Type B pancreatic cell (in vitro differentiated cells): ENCODE measurements at regions not wholly inside any gene's neighbourhood (a gene's known extent, or its start where the extent isn't known, plus 50 kb on each side); places are given as distances from the start of the nearest gene placed in this dataset.

Experiments
- DNase-seq: peaks from one replicate; pipeline ENCODE4 v3.0.0; 2021; ENCODE audit warnings: mixed read lengths; ENCODE audit not compliant: unreplicated experiment; ENCODE audit errors: extremely low spot score
- H3K27ac Mint-ChIP-seq: 2 replicates; pipeline ENCODE4 v1.8.0; 2021; ENCODE audit warnings: mild to moderate bottlenecking, mixed read lengths
- H3K27me3 Mint-ChIP-seq: 2 replicates; pipeline ENCODE4 v1.8.0; 2021; ENCODE audit warnings: mixed read lengths
- H3K36me3 Mint-ChIP-seq: 2 replicates; pipeline ENCODE4 v1.8.0; 2021; ENCODE audit warnings: mixed read lengths
- H3K4me1 Mint-ChIP-seq: one replicate; pipeline ENCODE4 v1.8.0; 2021; ENCODE audit warnings: mixed read lengths; ENCODE audit not compliant: unreplicated experiment
- H3K4me3 Mint-ChIP-seq: 2 replicates; pipeline ENCODE4 v1.8.0; 2021; ENCODE audit warnings: mild to moderate bottlenecking, mixed read lengths
- H3K9me3 Mint-ChIP-seq: 2 replicates; pipeline ENCODE4 v1.8.0; 2021; ENCODE audit warnings: mixed read lengths
- TF ChIP-seq, protein P1 (sequence below): fragments of 200-600 bp; sonication (generic); conservative IDR thresholded peaks from 2 replicates; pipeline ENCODE4 v1.5.0; 2021; ENCODE audit warnings: antibody characterized with exemption, mild to moderate bottlenecking

DNA sequence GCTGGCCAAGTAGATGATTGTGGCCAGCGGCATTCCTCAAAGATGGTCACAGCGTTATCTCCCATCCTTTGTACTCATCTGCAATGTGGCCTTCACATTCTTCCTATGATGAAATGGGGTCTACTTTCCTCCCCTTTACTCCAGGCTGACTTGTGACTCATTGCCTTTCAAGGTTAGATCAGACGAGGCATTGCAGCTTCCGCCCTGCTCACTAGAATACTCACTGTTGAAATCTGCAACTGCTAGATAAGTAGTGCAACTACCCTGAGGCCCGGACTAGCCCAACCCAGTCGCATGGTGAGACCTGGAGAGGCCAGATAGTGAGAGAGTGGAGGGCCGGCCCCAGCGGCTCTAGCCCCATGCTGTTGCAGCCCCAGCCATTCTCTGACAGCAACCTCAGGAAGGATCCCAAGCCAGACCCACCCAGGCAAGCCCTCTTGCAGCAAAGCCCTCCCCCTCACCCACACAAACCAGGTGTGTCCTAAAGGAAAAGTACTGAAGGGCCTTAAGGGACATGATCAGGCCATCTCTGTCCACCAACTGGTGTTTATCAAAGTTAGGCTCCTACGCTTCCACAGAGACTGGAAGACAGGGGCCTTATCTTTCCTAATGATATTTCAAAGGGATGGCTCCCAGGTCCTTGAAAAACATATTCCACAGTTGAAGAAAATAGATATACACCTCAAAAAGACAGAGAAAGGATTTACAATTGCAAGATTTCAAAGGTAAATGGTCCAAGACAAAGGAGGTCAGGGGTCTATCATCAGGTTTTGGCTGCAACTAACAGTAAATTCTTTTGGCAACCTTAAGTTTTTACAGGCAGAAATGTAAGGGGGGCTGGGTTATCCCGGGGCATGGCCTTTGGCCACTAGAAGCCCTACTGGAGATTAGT lies 107.2 kb upstream of the TRIM24 start:
- no peak for DNase-seq
- H3K4me1 Mint-ChIP-seq = no peaks in the 10 kb centered on the region
- H3K27ac Mint-ChIP-seq = no peak overlapping the region
- no peak overlapping the region for H3K4me3 Mint-ChIP-seq
- H3K36me3 Mint-ChIP-seq = peaks cover 5% of the 10 kb centered on the region
- H3K27me3 Mint-ChIP-seq = no peaks in the 10 kb centered on the region
- TF ChIP-seq, protein P1, sequence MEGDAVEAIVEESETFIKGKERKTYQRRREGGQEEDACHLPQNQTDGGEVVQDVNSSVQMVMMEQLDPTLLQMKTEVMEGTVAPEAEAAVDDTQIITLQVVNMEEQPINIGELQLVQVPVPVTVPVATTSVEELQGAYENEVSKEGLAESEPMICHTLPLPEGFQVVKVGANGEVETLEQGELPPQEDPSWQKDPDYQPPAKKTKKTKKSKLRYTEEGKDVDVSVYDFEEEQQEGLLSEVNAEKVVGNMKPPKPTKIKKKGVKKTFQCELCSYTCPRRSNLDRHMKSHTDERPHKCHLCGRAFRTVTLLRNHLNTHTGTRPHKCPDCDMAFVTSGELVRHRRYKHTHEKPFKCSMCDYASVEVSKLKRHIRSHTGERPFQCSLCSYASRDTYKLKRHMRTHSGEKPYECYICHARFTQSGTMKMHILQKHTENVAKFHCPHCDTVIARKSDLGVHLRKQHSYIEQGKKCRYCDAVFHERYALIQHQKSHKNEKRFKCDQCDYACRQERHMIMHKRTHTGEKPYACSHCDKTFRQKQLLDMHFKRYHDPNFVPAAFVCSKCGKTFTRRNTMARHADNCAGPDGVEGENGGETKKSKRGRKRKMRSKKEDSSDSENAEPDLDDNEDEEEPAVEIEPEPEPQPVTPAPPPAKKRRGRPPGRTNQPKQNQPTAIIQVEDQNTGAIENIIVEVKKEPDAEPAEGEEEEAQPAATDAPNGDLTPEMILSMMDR = no peak
- peaks cover 10% of the 10 kb centered on the region for H3K9me3 Mint-ChIP-seq

DNA sequence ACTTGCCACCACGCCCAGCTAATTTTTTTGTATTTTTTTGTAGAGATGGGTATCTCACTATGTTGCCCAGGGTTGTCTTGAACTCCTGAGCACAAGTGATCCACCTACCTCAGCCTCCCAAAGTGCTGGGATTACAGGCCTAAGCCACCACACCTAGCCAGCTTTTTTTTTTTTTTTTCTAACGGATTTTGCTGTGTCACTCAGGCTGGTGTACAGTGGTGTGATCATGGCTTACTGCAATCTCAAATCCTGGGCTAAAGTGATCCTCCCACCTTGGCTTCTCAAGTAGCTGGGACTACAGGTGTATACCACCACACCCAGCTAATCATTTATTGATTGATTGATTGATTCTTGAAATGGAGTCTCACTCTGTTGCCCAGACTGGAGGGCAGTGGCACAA lies 106.0 kb upstream of the TRIM24 start:
- no peaks in the 10 kb centered on the region for H3K4me1 Mint-ChIP-seq
- TF ChIP-seq, protein P1 = no peak
- H3K36me3 Mint-ChIP-seq = peaks cover 5% of the 10 kb centered on the region
- H3K9me3 Mint-ChIP-seq = peaks cover 7% of the 10 kb centered on the region
- H3K4me3 Mint-ChIP-seq = no peak overlapping the region
- H3K27me3 Mint-ChIP-seq = no peaks in the 10 kb centered on the region
- no peak overlapping the region for H3K27ac Mint-ChIP-seq
- DNase-seq = no peak

DNA sequence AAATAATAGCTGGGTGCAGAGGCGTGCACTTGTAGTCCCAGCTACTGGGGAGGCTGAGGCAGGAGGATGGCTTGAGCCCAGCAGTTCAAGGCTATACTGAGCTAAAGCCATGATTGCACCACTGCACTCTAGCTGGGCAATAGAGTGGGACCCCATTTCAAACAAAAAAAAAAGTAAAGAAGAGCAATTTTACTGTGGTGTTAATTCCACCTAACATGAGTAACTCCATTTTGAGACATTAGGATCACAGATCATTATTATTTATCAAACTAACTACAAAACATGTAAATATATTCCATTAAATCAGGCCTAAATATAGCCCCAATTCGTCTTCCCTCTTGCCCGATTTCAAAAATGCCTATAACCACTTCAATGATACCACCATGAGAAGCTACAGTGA lies 104.8 kb upstream of the TRIM24 start:
- no peak overlapping the region for H3K4me3 Mint-ChIP-seq
- H3K27me3 Mint-ChIP-seq = no peaks in the 10 kb centered on the region
- H3K9me3 Mint-ChIP-seq = peaks cover 7% of the 10 kb centered on the region
- no peaks in the 10 kb centered on the region for H3K4me1 Mint-ChIP-seq
- TF ChIP-seq, protein P1 = no peak
- no peak overlapping the region for H3K27ac Mint-ChIP-seq
- H3K36me3 Mint-ChIP-seq = peaks cover 5% of the 10 kb centered on the region
- DNase-seq = no peak

DNA sequence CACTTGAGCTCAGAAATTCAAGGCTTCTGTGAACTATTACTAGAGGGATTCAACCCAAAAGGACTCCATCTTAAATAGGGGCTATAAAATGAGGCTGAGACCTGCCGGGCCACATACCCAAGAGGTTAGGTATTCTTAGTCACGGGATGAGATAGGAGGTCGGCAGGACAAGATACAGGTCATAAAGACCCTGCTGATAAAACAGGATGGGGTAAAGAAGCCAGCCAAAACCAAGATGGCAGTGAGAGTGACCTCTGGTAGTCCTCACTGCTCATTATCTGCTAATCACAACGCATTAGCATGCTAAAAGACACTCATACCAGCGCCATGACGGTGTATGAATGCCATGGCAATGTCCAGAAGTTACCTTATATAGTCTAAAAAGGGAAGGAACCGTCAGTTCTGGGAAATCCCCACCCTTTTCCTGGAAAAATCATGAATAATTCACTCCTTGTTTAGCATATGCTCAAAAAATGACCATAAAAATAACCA lies 101.2 kb upstream of the TRIM24 start:
- Mint-ChIP-seq H3K4me3 (no peak overlapping the region), H3K36me3 (no peaks in the 10 kb centered on the region), H3K27me3 (no peaks in the 10 kb centered on the region), H3K9me3 (no peaks in the 10 kb centered on the region), H3K4me1 (no peaks in the 10 kb centered on the region), H3K27ac (no peak overlapping the region)
- TF ChIP-seq, protein P1 = no peak
- no peak for DNase-seq

DNA sequence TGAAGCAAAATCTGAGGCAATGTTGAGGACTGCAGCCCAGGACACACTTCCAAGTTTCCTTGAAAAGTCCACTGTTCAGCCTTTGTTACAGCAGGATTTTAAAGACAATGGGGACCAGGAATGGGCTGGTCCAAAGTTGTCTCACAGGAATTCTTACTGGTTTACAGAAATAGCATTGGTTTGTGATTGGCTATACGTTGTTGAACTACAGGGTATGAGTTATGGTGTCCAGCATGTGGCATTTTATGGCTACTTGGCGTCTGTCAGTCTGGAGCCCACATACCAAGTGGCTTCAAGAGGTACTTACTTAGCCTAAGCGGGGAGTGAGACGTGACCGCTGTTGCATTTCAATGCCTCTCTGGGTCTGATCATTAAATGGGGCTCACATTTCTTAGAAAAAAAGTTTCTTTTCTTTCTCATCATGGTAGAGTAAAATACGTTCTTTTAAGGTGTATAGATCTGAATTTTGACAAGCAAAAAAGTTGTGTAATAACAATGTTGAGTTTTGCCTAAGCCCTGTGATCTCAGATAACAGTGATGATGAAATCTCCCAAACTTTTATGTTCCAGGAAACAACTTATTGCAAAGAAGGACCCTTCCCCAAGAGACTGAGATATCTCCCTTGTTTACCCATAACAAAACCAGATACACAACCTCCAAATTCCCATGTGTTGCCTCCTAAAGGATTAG lies 100.0 kb upstream of the TRIM24 start:
- Mint-ChIP-seq H3K36me3 (no peaks in the 10 kb centered on the region), H3K27me3 (no peaks in the 10 kb centered on the region), H3K27ac (no peak overlapping the region), H3K4me3 (no peak overlapping the region), H3K9me3 (no peaks in the 10 kb centered on the region), H3K4me1 (no peaks in the 10 kb centered on the region)
- DNase-seq = no peak
- TF ChIP-seq, protein P1 = no peak
